ENCODE measurements at regions not wholly inside any gene's neighbourhood (a gene's known extent, or its start where the extent isn't known, plus 50 kb on each side); places are given as distances from the start of the nearest gene placed in this dataset.

- no peaks in the 10 kb centered on the region for H3K9me3 ChIP-seq (ENCODE audit: control insufficient read depth in 4 of 4, low read length in 3 of 4)
- H3K9ac ChIP-seq (ENCODE audit: low read depth in 1 of 2, low read length in 2 of 2), result no peak overlapping the region
- H3K4me1 ChIP-seq (ENCODE audit: control insufficient read depth in 4 of 4, insufficient read depth in 4 of 4, low read length in 3 of 4), result no peaks in the 10 kb centered on the region
- DNase-seq (ENCODE audit: low spot score), result no peak
- no peak overlapping the region for H3K27ac ChIP-seq (ENCODE audit: low read depth in 1 of 2, low read length in 2 of 2)
- no peak overlapping the region for H3K4me3 ChIP-seq (ENCODE audit: low read depth in 1 of 3, low read length in 3 of 3)
- H3K36me3 ChIP-seq (ENCODE audit: control insufficient read depth in 4 of 4, insufficient read depth in 3 of 4, low read depth in 1 of 4, low read length in 3 of 4), result no peaks in the 10 kb centered on the region
- TF ChIP-seq, protein P1, sequence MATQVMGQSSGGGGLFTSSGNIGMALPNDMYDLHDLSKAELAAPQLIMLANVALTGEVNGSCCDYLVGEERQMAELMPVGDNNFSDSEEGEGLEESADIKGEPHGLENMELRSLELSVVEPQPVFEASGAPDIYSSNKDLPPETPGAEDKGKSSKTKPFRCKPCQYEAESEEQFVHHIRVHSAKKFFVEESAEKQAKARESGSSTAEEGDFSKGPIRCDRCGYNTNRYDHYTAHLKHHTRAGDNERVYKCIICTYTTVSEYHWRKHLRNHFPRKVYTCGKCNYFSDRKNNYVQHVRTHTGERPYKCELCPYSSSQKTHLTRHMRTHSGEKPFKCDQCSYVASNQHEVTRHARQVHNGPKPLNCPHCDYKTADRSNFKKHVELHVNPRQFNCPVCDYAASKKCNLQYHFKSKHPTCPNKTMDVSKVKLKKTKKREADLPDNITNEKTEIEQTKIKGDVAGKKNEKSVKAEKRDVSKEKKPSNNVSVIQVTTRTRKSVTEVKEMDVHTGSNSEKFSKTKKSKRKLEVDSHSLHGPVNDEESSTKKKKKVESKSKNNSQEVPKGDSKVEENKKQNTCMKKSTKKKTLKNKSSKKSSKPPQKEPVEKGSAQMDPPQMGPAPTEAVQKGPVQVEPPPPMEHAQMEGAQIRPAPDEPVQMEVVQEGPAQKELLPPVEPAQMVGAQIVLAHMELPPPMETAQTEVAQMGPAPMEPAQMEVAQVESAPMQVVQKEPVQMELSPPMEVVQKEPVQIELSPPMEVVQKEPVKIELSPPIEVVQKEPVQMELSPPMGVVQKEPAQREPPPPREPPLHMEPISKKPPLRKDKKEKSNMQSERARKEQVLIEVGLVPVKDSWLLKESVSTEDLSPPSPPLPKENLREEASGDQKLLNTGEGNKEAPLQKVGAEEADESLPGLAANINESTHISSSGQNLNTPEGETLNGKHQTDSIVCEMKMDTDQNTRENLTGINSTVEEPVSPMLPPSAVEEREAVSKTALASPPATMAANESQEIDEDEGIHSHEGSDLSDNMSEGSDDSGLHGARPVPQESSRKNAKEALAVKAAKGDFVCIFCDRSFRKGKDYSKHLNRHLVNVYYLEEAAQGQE (IDR thresholded peaks at IDR 0.05), result no peak
- TF ChIP-seq, protein P2, sequence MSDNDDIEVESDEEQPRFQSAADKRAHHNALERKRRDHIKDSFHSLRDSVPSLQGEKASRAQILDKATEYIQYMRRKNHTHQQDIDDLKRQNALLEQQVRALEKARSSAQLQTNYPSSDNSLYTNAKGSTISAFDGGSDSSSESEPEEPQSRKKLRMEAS (IDR thresholded peaks at IDR 0.05), result no peak
- TF ChIP-seq RAD21 (IDR thresholded peaks at IDR 0.05) (no peak), ATF3 (IDR thresholded peaks at IDR 0.05) (no peak), ZBTB33 (IDR thresholded peaks at IDR 0.05) (no peak), GABPA (IDR thresholded peaks at IDR 0.05 in 1 of 2, conservative IDR thresholded peaks at IDR 0.05 in 1 of 2) (no peak), TAF1 (conservative IDR thresholded peaks at IDR 0.05) (no peak), FOXA2 (IDR thresholded peaks at IDR 0.05) (no peak), EGR1 (IDR thresholded peaks at IDR 0.05; ENCODE audit: low read depth in 2 of 2) (no peak), FOXA1 (IDR thresholded peaks at IDR 0.05) (no peak), JUND (IDR thresholded peaks at IDR 0.05) (no peak), HNF4A (conservative IDR thresholded peaks at IDR 0.05) (no peak), SP1 (IDR thresholded peaks at IDR 0.05) (no peak), RXRA (IDR thresholded peaks at IDR 0.05) (no peak), HNF4G (IDR thresholded peaks at IDR 0.05) (no peak), NR2F2 (IDR thresholded peaks at IDR 0.05) (no peak), YY1 (IDR thresholded peaks at IDR 0.05) (no peak)
- TF ChIP-seq, protein P3, sequence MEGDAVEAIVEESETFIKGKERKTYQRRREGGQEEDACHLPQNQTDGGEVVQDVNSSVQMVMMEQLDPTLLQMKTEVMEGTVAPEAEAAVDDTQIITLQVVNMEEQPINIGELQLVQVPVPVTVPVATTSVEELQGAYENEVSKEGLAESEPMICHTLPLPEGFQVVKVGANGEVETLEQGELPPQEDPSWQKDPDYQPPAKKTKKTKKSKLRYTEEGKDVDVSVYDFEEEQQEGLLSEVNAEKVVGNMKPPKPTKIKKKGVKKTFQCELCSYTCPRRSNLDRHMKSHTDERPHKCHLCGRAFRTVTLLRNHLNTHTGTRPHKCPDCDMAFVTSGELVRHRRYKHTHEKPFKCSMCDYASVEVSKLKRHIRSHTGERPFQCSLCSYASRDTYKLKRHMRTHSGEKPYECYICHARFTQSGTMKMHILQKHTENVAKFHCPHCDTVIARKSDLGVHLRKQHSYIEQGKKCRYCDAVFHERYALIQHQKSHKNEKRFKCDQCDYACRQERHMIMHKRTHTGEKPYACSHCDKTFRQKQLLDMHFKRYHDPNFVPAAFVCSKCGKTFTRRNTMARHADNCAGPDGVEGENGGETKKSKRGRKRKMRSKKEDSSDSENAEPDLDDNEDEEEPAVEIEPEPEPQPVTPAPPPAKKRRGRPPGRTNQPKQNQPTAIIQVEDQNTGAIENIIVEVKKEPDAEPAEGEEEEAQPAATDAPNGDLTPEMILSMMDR (IDR thresholded peaks at IDR 0.05; ENCODE audit: low read depth, low read length, missing input control), result no peak
- WGBS, result 74% methylated on average over 4 of the region's 4 CpGs
- H3K27me3 ChIP-seq (ENCODE audit: control insufficient read depth in 4 of 4, insufficient read depth in 4 of 4, low read length in 3 of 4), result peaks cover 0 to 7% (median 2%) of the 10 kb centered on the region in 4 donors
Measured at GRCh38 chr20:43252761-43253160, 63.1 kb upstream of the PTPRT start.
